Endodermal cell (in vitro differentiated cells): ENCODE measurements at regions not wholly inside any gene's neighbourhood (a gene's known extent, or its start where the extent isn't known, plus 50 kb on each side); places are given as distances from the start of the nearest gene placed in this dataset.

ENCODE experiments used
- DNase-seq: peaks from one replicate; pipeline ENCODE4 v3.0.0-alpha.2; 2017
- H3K27ac ChIP-seq: 2 replicates; pipeline ENCODE4 v1.5.1; 2013; ENCODE audit warnings: mild to moderate bottlenecking, low read depth, low read length, moderate library complexity
- H3K27me3 ChIP-seq: 2 replicates; pipeline ENCODE4 v1.6.1; 2013; ENCODE audit warnings: mild to moderate bottlenecking, low read length, moderate library complexity; ENCODE audit not compliant: insufficient read depth, control insufficient read depth, poor library complexity, severe bottlenecking
- H3K36me3 ChIP-seq: 2 replicates; pipeline ENCODE4 v1.7.0; 2013; ENCODE audit warnings: mild to moderate bottlenecking, low read length, moderate library complexity; ENCODE audit not compliant: control insufficient read depth, insufficient read depth
- H3K4me1 ChIP-seq: one replicate; pipeline ENCODE4 v1.7.0; 2013; ENCODE audit warnings: low read length; ENCODE audit not compliant: control insufficient read depth, insufficient read depth
- H3K4me3 ChIP-seq: 2 replicates; pipeline ENCODE4 v1.5.1; 2013; ENCODE audit warnings: mild to moderate bottlenecking, low read length, moderate library complexity
- H3K9ac ChIP-seq: 2 replicates; pipeline ENCODE4 v1.6.1; 2013; ENCODE audit warnings: mild to moderate bottlenecking, low read length, moderate library complexity; ENCODE audit not compliant: poor library complexity, severe bottlenecking; ENCODE audit errors: extremely low read depth
- H3K9me3 ChIP-seq: 2 replicates; pipeline ENCODE4 v1.6.1; 2013; ENCODE audit warnings: mild to moderate bottlenecking, low read length, moderate library complexity; ENCODE audit not compliant: control insufficient read depth
- H3K27ac Mint-ChIP-seq: 2 replicates; pipeline ENCODE4 v1.8.0; 2020; ENCODE audit warnings: mixed read lengths
- H3K27me3 Mint-ChIP-seq: 2 replicates; pipeline ENCODE4 v1.8.0; 2021; ENCODE audit warnings: mild to moderate bottlenecking, mixed read lengths; ENCODE audit not compliant: insufficient read depth
- H3K36me3 Mint-ChIP-seq: 2 replicates; pipeline ENCODE4 v1.8.0; 2020; ENCODE audit warnings: low read depth, mixed read lengths
- H3K4me1 Mint-ChIP-seq: 2 replicates; pipeline ENCODE4 v1.8.0; 2020; ENCODE audit warnings: mixed read lengths
- H3K4me3 Mint-ChIP-seq: 2 replicates; pipeline ENCODE4 v1.8.0; 2020; ENCODE audit warnings: mild to moderate bottlenecking, moderate library complexity, mixed read lengths
- H3K9me3 Mint-ChIP-seq: 2 replicates; pipeline ENCODE4 v1.8.0; 2020; ENCODE audit warnings: mild to moderate bottlenecking, mixed read lengths
- WGBS, 2 experiments: methylation state at CpG; one replicate each; pipeline versions ENCODE4 v1.1.5 to v1.1.7; 2013; ENCODE audit warnings: missing lambda C conversion rate in 2 of 2, mixed read lengths in 1 of 2; ENCODE audit not compliant: insufficient coverage in 1 of 2, insufficient read length in 1 of 2; 5-methylcytosine and 5-hydroxymethylcytosine counted together
- TF ChIP-seq, protein P1 (sequence below): fragments of 200-600 bp; sonication (generic); conservative IDR thresholded peaks from 2 replicates; pipeline ENCODE4 v1.5.0; 2021; ENCODE audit warnings: antibody characterized with exemption, mild to moderate bottlenecking

DNA sequence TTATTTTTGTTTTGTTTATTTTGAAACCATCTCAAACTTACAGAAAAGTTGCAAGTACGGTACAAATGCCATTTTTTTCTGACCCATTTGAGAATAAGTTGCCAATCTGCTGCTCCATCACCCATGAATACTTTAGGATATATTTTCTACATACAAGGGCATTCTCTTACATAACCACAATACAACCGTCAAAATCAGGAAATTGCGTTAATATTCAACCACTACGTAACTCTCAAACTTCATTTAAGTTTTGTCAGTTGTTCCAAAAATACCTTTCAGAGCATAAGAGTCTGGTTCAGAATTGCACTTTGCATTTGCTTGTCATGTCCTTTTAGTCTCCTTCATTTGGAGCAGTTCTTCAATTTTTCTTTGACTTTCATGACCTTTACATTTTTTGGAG, 194.3 kb upstream of the BDNF start:
- Histone ChIP-seq H3K9me3 (no peaks in the 10 kb centered on the region), H3K4me3 (no peak overlapping the region), H3K27ac (no peak overlapping the region), H3K27me3 (peaks cover 8% of the 10 kb centered on the region), H3K4me1 (no peaks in the 10 kb centered on the region), H3K36me3 (no peaks in the 10 kb centered on the region), H3K9ac (no peak overlapping the region)
- Mint-ChIP-seq H3K36me3 (no peaks in the 10 kb centered on the region), H3K27ac (no peak overlapping the region), H3K27me3 (peaks cover 9% of the 10 kb centered on the region), H3K9me3 (no peaks in the 10 kb centered on the region), H3K4me1 (peaks cover 5% of the 10 kb centered on the region), H3K4me3 (no peak overlapping the region)
- TF ChIP-seq, protein P1, sequence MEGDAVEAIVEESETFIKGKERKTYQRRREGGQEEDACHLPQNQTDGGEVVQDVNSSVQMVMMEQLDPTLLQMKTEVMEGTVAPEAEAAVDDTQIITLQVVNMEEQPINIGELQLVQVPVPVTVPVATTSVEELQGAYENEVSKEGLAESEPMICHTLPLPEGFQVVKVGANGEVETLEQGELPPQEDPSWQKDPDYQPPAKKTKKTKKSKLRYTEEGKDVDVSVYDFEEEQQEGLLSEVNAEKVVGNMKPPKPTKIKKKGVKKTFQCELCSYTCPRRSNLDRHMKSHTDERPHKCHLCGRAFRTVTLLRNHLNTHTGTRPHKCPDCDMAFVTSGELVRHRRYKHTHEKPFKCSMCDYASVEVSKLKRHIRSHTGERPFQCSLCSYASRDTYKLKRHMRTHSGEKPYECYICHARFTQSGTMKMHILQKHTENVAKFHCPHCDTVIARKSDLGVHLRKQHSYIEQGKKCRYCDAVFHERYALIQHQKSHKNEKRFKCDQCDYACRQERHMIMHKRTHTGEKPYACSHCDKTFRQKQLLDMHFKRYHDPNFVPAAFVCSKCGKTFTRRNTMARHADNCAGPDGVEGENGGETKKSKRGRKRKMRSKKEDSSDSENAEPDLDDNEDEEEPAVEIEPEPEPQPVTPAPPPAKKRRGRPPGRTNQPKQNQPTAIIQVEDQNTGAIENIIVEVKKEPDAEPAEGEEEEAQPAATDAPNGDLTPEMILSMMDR = no peak
- 95 to 98% methylated on average over 4 of the region's 4 CpGs for WGBS, 2 experiments
- DNase-seq = no peak

DNA sequence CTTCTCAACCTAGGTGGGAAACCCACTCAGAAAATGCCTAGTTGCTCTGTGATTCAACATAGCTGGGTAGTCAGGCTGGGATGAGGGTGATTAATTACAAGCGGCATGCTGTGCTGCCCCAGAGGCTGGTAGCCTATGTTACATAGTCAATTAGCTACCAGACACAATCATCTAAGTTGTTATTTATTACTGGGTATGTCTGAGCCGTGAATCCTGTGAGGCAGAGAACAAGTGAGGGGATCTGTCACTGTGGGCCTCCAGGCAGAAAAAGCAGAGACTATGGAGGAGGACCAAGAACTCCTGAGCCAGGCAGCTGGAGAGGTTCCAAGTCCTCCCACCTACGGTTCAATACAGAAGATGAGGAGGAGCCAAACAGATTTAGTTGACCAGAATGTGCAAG, 186.6 kb upstream of the BDNF start:
- DNase-seq = no peak
- H3K4me1 Mint-ChIP-seq = no peaks in the 10 kb centered on the region
- H3K9me3 Mint-ChIP-seq = no peaks in the 10 kb centered on the region
- no peaks in the 10 kb centered on the region for H3K36me3 Mint-ChIP-seq
- peaks cover 21% of the 10 kb centered on the region for H3K27me3 Mint-ChIP-seq
- H3K27ac Mint-ChIP-seq = no peak overlapping the region
- no peak overlapping the region for H3K27ac ChIP-seq
- no peak overlapping the region for H3K4me3 ChIP-seq
- no peaks in the 10 kb centered on the region for H3K4me1 ChIP-seq
- TF ChIP-seq, protein P1 = no peak
- no peaks in the 10 kb centered on the region for H3K36me3 ChIP-seq
- no peaks in the 10 kb centered on the region for H3K9me3 ChIP-seq
- WGBS, 2 experiments = 63 to 100% methylated on average over 1 to 3 of the region's 3 CpGs
- H3K9ac ChIP-seq = no peak overlapping the region
- peaks cover 20% of the 10 kb centered on the region for H3K27me3 ChIP-seq
- no peak overlapping the region for H3K4me3 Mint-ChIP-seq

DNA sequence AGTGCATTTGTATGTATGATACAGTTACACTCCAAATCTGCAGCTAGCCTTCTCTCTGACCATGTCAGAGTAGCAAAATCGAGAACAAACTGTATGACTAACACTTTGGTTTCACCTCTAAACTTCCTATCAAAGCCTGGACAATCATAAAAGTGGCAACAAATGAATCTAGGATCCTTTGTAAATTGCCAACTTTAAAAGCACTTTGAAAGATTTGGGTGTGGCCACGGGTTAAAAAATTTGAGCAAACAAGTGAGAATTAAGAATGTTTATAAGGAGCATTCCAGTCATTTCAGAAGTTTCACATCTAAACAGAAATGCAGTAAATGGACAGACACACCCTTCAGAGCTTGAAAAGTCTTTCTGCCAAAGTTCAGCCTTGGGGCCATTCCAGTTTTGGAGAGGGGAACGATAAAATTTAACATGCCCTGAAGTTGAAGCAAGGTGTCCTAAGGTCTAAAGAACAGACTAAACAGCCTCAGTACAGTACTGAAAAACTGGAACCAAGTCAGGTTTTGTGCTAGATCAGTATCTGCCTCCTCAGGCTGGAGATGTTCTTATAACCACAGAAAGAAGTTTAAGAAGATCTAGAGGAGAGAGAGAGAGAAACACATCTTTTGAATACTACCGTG, 181.9 kb upstream of the BDNF start:
- Histone ChIP-seq H3K36me3 (no peaks in the 10 kb centered on the region), H3K4me1 (no peaks in the 10 kb centered on the region), H3K9ac (no peak overlapping the region), H3K27me3 (peaks cover 9% of the 10 kb centered on the region), H3K9me3 (no peaks in the 10 kb centered on the region), H3K27ac (no peak overlapping the region), H3K4me3 (no peak overlapping the region)
- H3K4me1 Mint-ChIP-seq = no peaks in the 10 kb centered on the region
- no peak overlapping the region for H3K27ac Mint-ChIP-seq
- WGBS, 2 experiments = 87 to 95% methylated on average over 3 to 4 of the region's 4 CpGs
- TF ChIP-seq, protein P1 = no peak
- no peak for DNase-seq
- no peaks in the 10 kb centered on the region for H3K9me3 Mint-ChIP-seq
- peaks cover 2% of the 10 kb centered on the region for H3K27me3 Mint-ChIP-seq
- H3K36me3 Mint-ChIP-seq = no peaks in the 10 kb centered on the region
- no peak overlapping the region for H3K4me3 Mint-ChIP-seq
